ENCODE measurements at regions not wholly inside any gene's neighbourhood (a gene's known extent, or its start where the extent isn't known, plus 50 kb on each side); places are given as distances from the start of the nearest gene placed in this dataset.

GRCh38 chr4:36556984-36557383 is 275.6 kb downstream of the DTHD1 start:
- no peak for TF ChIP-seq CTCF (IDR thresholded peaks at IDR 0.05)
- no peak for TF ChIP-seq POLR2A (IDR thresholded peaks at IDR 0.05)
- DNase-seq: no peak
- H3K4me1 ChIP-seq: no peaks in the 10 kb centered on the region
- H3K4me3 ChIP-seq: no peak overlapping the region
- no peaks in the 10 kb centered on the region for H3K36me3 ChIP-seq
- H3K9me3 ChIP-seq: no peaks in the 10 kb centered on the region
- no peaks in the 10 kb centered on the region for H3K27me3 ChIP-seq
- H3K27ac ChIP-seq: no peak overlapping the region

DNA sequence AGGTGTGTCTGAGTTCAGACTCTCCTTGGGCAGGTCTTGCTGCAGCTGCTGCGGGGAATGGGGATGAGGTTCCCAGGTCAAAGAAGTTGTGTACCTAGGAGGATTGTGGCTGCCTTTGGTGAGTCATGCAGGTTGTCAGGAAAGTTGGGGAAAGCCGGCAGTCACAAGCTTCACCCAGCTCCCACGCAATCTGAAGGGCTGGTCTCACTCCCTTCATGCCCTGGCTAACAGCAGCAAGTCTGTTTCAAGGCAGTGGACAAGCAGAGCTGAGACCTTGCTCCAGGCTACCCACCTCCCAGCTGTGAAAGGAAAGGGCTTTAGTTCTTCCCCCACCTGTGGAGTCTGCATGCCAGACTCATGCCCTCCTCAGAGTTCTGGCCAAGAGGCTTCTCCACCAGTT is 287.2 kb downstream of the DTHD1 start:
- TF ChIP-seq CTCF (IDR thresholded peaks at IDR 0.05) (no peak), POLR2A (IDR thresholded peaks at IDR 0.05) (no peak)
- H3K36me3 ChIP-seq: no peaks in the 10 kb centered on the region
- no peak for DNase-seq
- no peak overlapping the region for H3K4me3 ChIP-seq
- H3K9me3 ChIP-seq: no peaks in the 10 kb centered on the region
- H3K27ac ChIP-seq: no peak overlapping the region
- H3K4me1 ChIP-seq: no peaks in the 10 kb centered on the region
- no peaks in the 10 kb centered on the region for H3K27me3 ChIP-seq

- TF ChIP-seq CTCF (IDR thresholded peaks at IDR 0.05): no peak
- no peak for TF ChIP-seq POLR2A (IDR thresholded peaks at IDR 0.05)
- DNase-seq: no peak
- H3K36me3 ChIP-seq: no peaks in the 10 kb centered on the region
- no peaks in the 10 kb centered on the region for H3K4me1 ChIP-seq
- H3K27me3 ChIP-seq: no peaks in the 10 kb centered on the region
- no peak overlapping the region for H3K27ac ChIP-seq
- H3K4me3 ChIP-seq: no peak overlapping the region
- H3K9me3 ChIP-seq: no peaks in the 10 kb centered on the region
Measured at GRCh38 chr4:36573441-36573840, 292.0 kb downstream of the DTHD1 start.

DNA sequence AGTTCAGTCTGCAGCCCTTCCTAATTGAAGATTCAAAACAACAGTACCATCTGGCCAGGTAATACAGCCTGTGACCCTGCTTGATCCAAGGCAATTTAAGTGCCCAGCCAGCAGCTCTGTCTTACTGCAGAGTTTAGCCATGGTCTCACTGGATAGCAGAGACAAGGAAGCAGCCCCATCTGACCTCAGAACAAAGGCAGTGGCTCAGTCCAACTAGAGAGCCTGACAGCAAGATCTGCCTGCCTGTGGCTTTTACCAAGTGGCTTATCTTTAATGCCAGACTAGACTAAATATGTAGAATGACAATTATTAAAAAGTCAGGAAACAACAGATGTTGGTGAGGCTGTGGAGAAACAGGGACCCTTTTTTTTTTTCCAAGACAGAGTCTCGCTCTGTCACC is 293.4 kb downstream of the DTHD1 start:
- Histone ChIP-seq H3K4me3 (no peak overlapping the region), H3K27ac (no peak overlapping the region), H3K4me1 (no peaks in the 10 kb centered on the region), H3K9me3 (no peaks in the 10 kb centered on the region), H3K27me3 (no peaks in the 10 kb centered on the region), H3K36me3 (no peaks in the 10 kb centered on the region)
- no peak for TF ChIP-seq POLR2A (IDR thresholded peaks at IDR 0.05)
- no peak for TF ChIP-seq CTCF (IDR thresholded peaks at IDR 0.05)
- no peak for DNase-seq

DNA sequence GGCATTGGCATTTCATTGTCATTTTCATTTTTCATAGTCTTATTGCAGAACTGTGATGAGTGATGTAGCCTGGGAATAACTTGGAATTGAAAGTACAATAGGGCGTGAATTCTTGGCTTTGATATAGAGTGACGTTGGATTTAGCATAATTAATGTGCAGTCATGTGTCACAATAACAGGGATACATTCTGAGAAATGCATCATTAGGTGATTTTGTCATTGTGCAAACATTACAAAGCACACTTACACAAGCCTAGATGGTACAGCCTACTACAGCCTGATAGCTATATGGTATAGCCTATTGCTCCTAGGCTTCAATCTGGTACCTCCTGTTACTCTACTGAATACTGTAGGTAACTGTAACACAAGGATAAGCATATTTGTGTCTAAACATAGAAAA is 300.8 kb downstream of the DTHD1 start:
- H3K27me3 ChIP-seq: no peaks in the 10 kb centered on the region
- no peak overlapping the region for H3K27ac ChIP-seq
- H3K36me3 ChIP-seq: no peaks in the 10 kb centered on the region
- H3K4me3 ChIP-seq: no peak overlapping the region
- H3K9me3 ChIP-seq: no peaks in the 10 kb centered on the region
- TF ChIP-seq CTCF (IDR thresholded peaks at IDR 0.05) (no peak), POLR2A (IDR thresholded peaks at IDR 0.05) (no peak)
- no peak for DNase-seq
- no peaks in the 10 kb centered on the region for H3K4me1 ChIP-seq

- no peaks in the 10 kb centered on the region for H3K9me3 ChIP-seq
- H3K27me3 ChIP-seq: no peaks in the 10 kb centered on the region
- H3K36me3 ChIP-seq: no peaks in the 10 kb centered on the region
- no peak for DNase-seq
- TF ChIP-seq CTCF (IDR thresholded peaks at IDR 0.05) (no peak), POLR2A (IDR thresholded peaks at IDR 0.05) (no peak)
- no peak overlapping the region for H3K4me3 ChIP-seq
- no peak overlapping the region for H3K27ac ChIP-seq
- H3K4me1 ChIP-seq: no peaks in the 10 kb centered on the region
Measured at GRCh38 chr4:36587909-36588472, 306.6 kb downstream of the DTHD1 start.
